Endodermal cell (in vitro differentiated cells): ENCODE measurements at regions not wholly inside any gene's neighbourhood (a gene's known extent, or its start where the extent isn't known, plus 50 kb on each side); places are given as distances from the start of the nearest gene placed in this dataset.

Experiments
- DNase-seq: peaks from one replicate; pipeline ENCODE4 v3.0.0-alpha.2; 2017
- H3K27ac ChIP-seq: 2 replicates; pipeline ENCODE4 v1.5.1; 2013; ENCODE audit warnings: mild to moderate bottlenecking, low read depth, low read length, moderate library complexity
- H3K27me3 ChIP-seq: 2 replicates; pipeline ENCODE4 v1.6.1; 2013; ENCODE audit warnings: mild to moderate bottlenecking, low read length, moderate library complexity; ENCODE audit not compliant: insufficient read depth, control insufficient read depth, poor library complexity, severe bottlenecking
- H3K36me3 ChIP-seq: 2 replicates; pipeline ENCODE4 v1.7.0; 2013; ENCODE audit warnings: mild to moderate bottlenecking, low read length, moderate library complexity; ENCODE audit not compliant: control insufficient read depth, insufficient read depth
- H3K4me1 ChIP-seq: one replicate; pipeline ENCODE4 v1.7.0; 2013; ENCODE audit warnings: low read length; ENCODE audit not compliant: control insufficient read depth, insufficient read depth
- H3K4me3 ChIP-seq: 2 replicates; pipeline ENCODE4 v1.5.1; 2013; ENCODE audit warnings: mild to moderate bottlenecking, low read length, moderate library complexity
- H3K9ac ChIP-seq: 2 replicates; pipeline ENCODE4 v1.6.1; 2013; ENCODE audit warnings: mild to moderate bottlenecking, low read length, moderate library complexity; ENCODE audit not compliant: poor library complexity, severe bottlenecking; ENCODE audit errors: extremely low read depth
- H3K9me3 ChIP-seq: 2 replicates; pipeline ENCODE4 v1.6.1; 2013; ENCODE audit warnings: mild to moderate bottlenecking, low read length, moderate library complexity; ENCODE audit not compliant: control insufficient read depth
- H3K27ac Mint-ChIP-seq: 2 replicates; pipeline ENCODE4 v1.8.0; 2020; ENCODE audit warnings: mixed read lengths
- H3K27me3 Mint-ChIP-seq: 2 replicates; pipeline ENCODE4 v1.8.0; 2021; ENCODE audit warnings: mild to moderate bottlenecking, mixed read lengths; ENCODE audit not compliant: insufficient read depth
- H3K36me3 Mint-ChIP-seq: 2 replicates; pipeline ENCODE4 v1.8.0; 2020; ENCODE audit warnings: low read depth, mixed read lengths
- H3K4me1 Mint-ChIP-seq: 2 replicates; pipeline ENCODE4 v1.8.0; 2020; ENCODE audit warnings: mixed read lengths
- H3K4me3 Mint-ChIP-seq: 2 replicates; pipeline ENCODE4 v1.8.0; 2020; ENCODE audit warnings: mild to moderate bottlenecking, moderate library complexity, mixed read lengths
- H3K9me3 Mint-ChIP-seq: 2 replicates; pipeline ENCODE4 v1.8.0; 2020; ENCODE audit warnings: mild to moderate bottlenecking, mixed read lengths
- CTCF ChIP-seq: fragments of 200-600 bp; sonication (generic); conservative IDR thresholded peaks from 2 replicates; pipeline ENCODE4 v1.5.0; 2021; ENCODE audit warnings: antibody characterized with exemption, mild to moderate bottlenecking
- WGBS, 2 experiments: methylation state at CpG; one replicate each; pipeline versions ENCODE4 v1.1.5 to v1.1.7; 2013; ENCODE audit warnings: missing lambda C conversion rate in 2 of 2, mixed read lengths in 1 of 2; ENCODE audit not compliant: insufficient coverage in 1 of 2, insufficient read length in 1 of 2; 5-methylcytosine and 5-hydroxymethylcytosine counted together

- Mint-ChIP-seq H3K36me3 (no peaks in the 10 kb centered on the region), H3K27me3 (peaks cover 36% of the 10 kb centered on the region), H3K9me3 (peaks cover 6% of the 10 kb centered on the region), H3K4me3 (no peak overlapping the region), H3K4me1 (peaks cover 16% of the 10 kb centered on the region), H3K27ac (no peak overlapping the region)
- Histone ChIP-seq H3K36me3 (no peaks in the 10 kb centered on the region), H3K27ac (no peak overlapping the region), H3K27me3 (peaks cover 22% of the 10 kb centered on the region), H3K9ac (no peak overlapping the region), H3K4me1 (no peaks in the 10 kb centered on the region), H3K4me3 (no peak overlapping the region), H3K9me3 (no peaks in the 10 kb centered on the region)
- DNase-seq = no peak
- TF ChIP-seq CTCF = no peak
- WGBS, 2 experiments = 92 to 100% methylated on average over 1 to 5 of the region's 7 CpGs
Measured at GRCh38 chr16:20236579-20237289, 90.6 kb downstream of the GP2 start.

- Histone ChIP-seq H3K27ac (no peak overlapping the region), H3K27me3 (no peaks in the 10 kb centered on the region), H3K9me3 (no peaks in the 10 kb centered on the region), H3K4me3 (no peak overlapping the region), H3K9ac (no peak overlapping the region), H3K36me3 (no peaks in the 10 kb centered on the region), H3K4me1 (no peaks in the 10 kb centered on the region)
- peaks cover 3% of the 10 kb centered on the region for H3K27me3 Mint-ChIP-seq
- TF ChIP-seq CTCF = no peak
- H3K4me3 Mint-ChIP-seq = no peak overlapping the region
- no peak for DNase-seq
- no peak overlapping the region for H3K27ac Mint-ChIP-seq
- WGBS, 2 experiments = 93 to 100% methylated on average over 1 to 3 of the region's 4 CpGs
- H3K9me3 Mint-ChIP-seq = peaks cover 5% of the 10 kb centered on the region
- H3K36me3 Mint-ChIP-seq = no peaks in the 10 kb centered on the region
- peaks cover 6% of the 10 kb centered on the region for H3K4me1 Mint-ChIP-seq
Measured at GRCh38 chr16:20225228-20225733, 102.0 kb downstream of the GP2 start.

GRCh38 chr16:20221208-20221607 lies 106.1 kb downstream of the GP2 start:
- no peaks in the 10 kb centered on the region for H3K4me1 Mint-ChIP-seq
- no peak overlapping the region for H3K9ac ChIP-seq
- H3K4me3 Mint-ChIP-seq = no peak overlapping the region
- no peaks in the 10 kb centered on the region for H3K36me3 Mint-ChIP-seq
- no peaks in the 10 kb centered on the region for H3K9me3 ChIP-seq
- peaks cover 3% of the 10 kb centered on the region for H3K27me3 Mint-ChIP-seq
- no peaks in the 10 kb centered on the region for H3K27me3 ChIP-seq
- no peak overlapping the region for H3K4me3 ChIP-seq
- H3K36me3 ChIP-seq = no peaks in the 10 kb centered on the region
- H3K27ac Mint-ChIP-seq = no peak overlapping the region
- TF ChIP-seq CTCF = no peak
- 85 to 94% methylated on average over 5 to 6 of the region's 6 CpGs for WGBS, 2 experiments
- H3K9me3 Mint-ChIP-seq = peaks cover 3% of the 10 kb centered on the region
- DNase-seq = no peak
- no peaks in the 10 kb centered on the region for H3K4me1 ChIP-seq
- no peak overlapping the region for H3K27ac ChIP-seq
